ENCODE measurements at regions not wholly inside any gene's neighbourhood (a gene's known extent, or its start where the extent isn't known, plus 50 kb on each side); places are given as distances from the start of the nearest gene placed in this dataset.

DNA sequence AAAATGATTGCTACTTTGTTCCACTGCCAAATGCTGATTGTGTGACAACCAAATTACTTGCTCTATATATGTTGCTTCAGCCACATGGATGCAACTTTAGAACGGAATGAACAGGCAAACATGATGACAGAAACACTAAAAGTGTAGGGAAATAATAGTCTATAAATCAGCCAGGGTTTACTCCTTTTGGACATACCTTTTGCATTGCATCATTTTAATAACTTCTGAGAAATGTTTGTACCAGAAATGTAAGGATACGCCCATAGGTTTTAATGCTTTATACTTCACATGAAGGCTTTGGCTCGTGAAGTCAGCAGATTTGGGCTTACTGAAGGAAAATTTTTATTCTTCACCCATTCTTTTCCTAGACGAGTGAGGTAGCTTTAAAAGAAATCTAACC, 141.0 kb downstream of the POSTN start:
- no peak overlapping the region for H3K27ac ChIP-seq
- 62 to 72% methylated on average over 4 of the region's 4 CpGs for WGBS, 2 donors (ENCODE audit: low coverage in 1 of 2)
- in situ Hi-C loops (cut with MboI; ENCODE audit: low pct_ligation_motif_present in 1 of 4, low pct_unique_long_range_greater_than_20kb in 1 of 4, low sequenced_read_pairs in 3 of 4), result no loop called here
- H3K4me3 ChIP-seq, result no peak overlapping the region
- no peaks in the 10 kb centered on the region for H3K27me3 ChIP-seq
- intact Hi-C loops (cut with DNase I; ENCODE audit: low total_unique reads), result no loop called here
- no peak for TF ChIP-seq POLR2AphosphoS5 (IDR thresholded peaks at IDR 0.05)
- no peak for TF ChIP-seq POLR2A (IDR thresholded peaks at IDR 0.05)
- no peak for TF ChIP-seq EP300 (IDR thresholded peaks at IDR 0.05; ENCODE audit: low read depth)
- TF ChIP-seq, protein P1, sequence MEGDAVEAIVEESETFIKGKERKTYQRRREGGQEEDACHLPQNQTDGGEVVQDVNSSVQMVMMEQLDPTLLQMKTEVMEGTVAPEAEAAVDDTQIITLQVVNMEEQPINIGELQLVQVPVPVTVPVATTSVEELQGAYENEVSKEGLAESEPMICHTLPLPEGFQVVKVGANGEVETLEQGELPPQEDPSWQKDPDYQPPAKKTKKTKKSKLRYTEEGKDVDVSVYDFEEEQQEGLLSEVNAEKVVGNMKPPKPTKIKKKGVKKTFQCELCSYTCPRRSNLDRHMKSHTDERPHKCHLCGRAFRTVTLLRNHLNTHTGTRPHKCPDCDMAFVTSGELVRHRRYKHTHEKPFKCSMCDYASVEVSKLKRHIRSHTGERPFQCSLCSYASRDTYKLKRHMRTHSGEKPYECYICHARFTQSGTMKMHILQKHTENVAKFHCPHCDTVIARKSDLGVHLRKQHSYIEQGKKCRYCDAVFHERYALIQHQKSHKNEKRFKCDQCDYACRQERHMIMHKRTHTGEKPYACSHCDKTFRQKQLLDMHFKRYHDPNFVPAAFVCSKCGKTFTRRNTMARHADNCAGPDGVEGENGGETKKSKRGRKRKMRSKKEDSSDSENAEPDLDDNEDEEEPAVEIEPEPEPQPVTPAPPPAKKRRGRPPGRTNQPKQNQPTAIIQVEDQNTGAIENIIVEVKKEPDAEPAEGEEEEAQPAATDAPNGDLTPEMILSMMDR (IDR thresholded peaks at IDR 0.05), result no peak
- no peaks in the 10 kb centered on the region for H3K4me1 ChIP-seq
- H3K36me3 ChIP-seq, result no peaks in the 10 kb centered on the region
- no peaks in the 10 kb centered on the region for H3K9me3 ChIP-seq
- no peak for DNase-seq

DNA sequence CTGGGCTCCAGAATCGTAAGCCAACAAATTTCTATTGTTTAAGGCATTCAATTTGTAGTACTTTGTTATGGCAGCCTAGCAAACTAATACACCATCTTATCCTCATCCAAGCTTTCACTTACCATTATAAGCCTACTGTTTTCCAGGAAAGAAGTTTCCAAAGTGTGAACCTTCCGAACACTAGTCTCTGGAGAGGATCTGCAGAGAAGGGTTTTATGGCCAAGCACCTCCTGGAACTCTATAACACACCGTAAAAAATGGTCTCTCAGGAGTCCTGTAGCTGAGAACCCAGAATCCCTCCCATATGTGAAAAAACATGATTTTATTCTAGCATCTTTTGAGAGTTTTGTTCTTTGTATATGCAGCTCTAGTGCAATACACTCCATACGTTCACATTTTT, 142.1 kb downstream of the POSTN start:
- WGBS, 2 donors (ENCODE audit: low coverage in 1 of 2), result 73 to 80% methylated on average over 1 to 4 of the region's 4 CpGs
- DNase-seq, result no peak
- Histone ChIP-seq H3K27ac (no peak overlapping the region), H3K4me1 (no peaks in the 10 kb centered on the region), H3K4me3 (no peak overlapping the region), H3K9me3 (no peaks in the 10 kb centered on the region), H3K27me3 (no peaks in the 10 kb centered on the region), H3K36me3 (no peaks in the 10 kb centered on the region)
- intact Hi-C loops (cut with DNase I; ENCODE audit: low total_unique reads), result no loop called here
- in situ Hi-C loops (cut with MboI; ENCODE audit: low pct_ligation_motif_present in 1 of 4, low pct_unique_long_range_greater_than_20kb in 1 of 4, low sequenced_read_pairs in 3 of 4), result no loop called here
- TF ChIP-seq POLR2A (IDR thresholded peaks at IDR 0.05) (no peak), EP300 (IDR thresholded peaks at IDR 0.05; ENCODE audit: low read depth) (no peak), POLR2AphosphoS5 (IDR thresholded peaks at IDR 0.05) (no peak)
- TF ChIP-seq, protein P1 (IDR thresholded peaks at IDR 0.05), result no peak

DNA sequence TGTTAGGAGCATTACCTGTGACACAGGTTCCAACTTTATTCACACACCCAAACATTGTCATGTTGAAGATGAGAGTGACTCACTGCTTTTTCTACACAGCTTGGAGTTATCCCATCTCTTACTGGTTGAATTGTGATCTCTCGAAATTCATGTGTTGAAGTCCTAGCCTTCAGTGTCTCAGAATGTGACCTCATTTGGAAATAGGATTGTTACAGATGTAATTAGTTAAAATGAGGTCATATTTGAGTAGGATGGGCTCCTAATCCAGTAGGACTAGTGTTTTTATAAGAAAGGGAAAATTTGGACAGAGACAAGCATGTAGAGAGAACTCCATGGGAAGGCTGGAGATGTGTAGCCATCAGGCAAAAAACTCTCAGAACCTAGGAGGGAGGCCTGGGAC, 142.5 kb downstream of the POSTN start:
- H3K36me3 ChIP-seq, result no peaks in the 10 kb centered on the region
- H3K27me3 ChIP-seq, result no peaks in the 10 kb centered on the region
- H3K27ac ChIP-seq, result no peak overlapping the region
- TF ChIP-seq, protein P1 (IDR thresholded peaks at IDR 0.05), result no peak
- TF ChIP-seq POLR2A (IDR thresholded peaks at IDR 0.05) (no peak), EP300 (IDR thresholded peaks at IDR 0.05; ENCODE audit: low read depth) (no peak), POLR2AphosphoS5 (IDR thresholded peaks at IDR 0.05) (no peak)
- DNase-seq, result no peak
- no peaks in the 10 kb centered on the region for H3K4me1 ChIP-seq
- H3K4me3 ChIP-seq, result no peak overlapping the region
- intact Hi-C loops (cut with DNase I; ENCODE audit: low total_unique reads) (no loop called here), in situ Hi-C loops (cut with MboI; ENCODE audit: low pct_ligation_motif_present in 1 of 4, low pct_unique_long_range_greater_than_20kb in 1 of 4, low sequenced_read_pairs in 3 of 4) (no loop called here)
- 50 to 55% methylated on average over 1 of the region's 1 CpG for WGBS, 2 donors (ENCODE audit: low coverage in 1 of 2)
- H3K9me3 ChIP-seq, result no peaks in the 10 kb centered on the region

GRCh38 chr13:37453246-37453645, 145.3 kb downstream of the POSTN start:
- H3K27me3 ChIP-seq, result no peaks in the 10 kb centered on the region
- in situ Hi-C loops (cut with MboI; ENCODE audit: low pct_ligation_motif_present in 1 of 4, low pct_unique_long_range_greater_than_20kb in 1 of 4, low sequenced_read_pairs in 3 of 4), result no loop called here
- WGBS, 2 donors (ENCODE audit: low coverage in 1 of 2), result 68 to 75% methylated on average over 2 of the region's 2 CpGs

More at GRCh38 chr13:37453246-37453645, 145.3 kb downstream of the POSTN start:
- no peaks in the 10 kb centered on the region for H3K9me3 ChIP-seq
- H3K4me1 ChIP-seq, result no peaks in the 10 kb centered on the region
- H3K27ac ChIP-seq, result no peak overlapping the region
- TF ChIP-seq POLR2A (IDR thresholded peaks at IDR 0.05), result no peak
- TF ChIP-seq, protein P1 (IDR thresholded peaks at IDR 0.05), result no peak
- TF ChIP-seq POLR2AphosphoS5 (IDR thresholded peaks at IDR 0.05), result no peak
- no peak for TF ChIP-seq EP300 (IDR thresholded peaks at IDR 0.05; ENCODE audit: low read depth)
- no peak overlapping the region for H3K4me3 ChIP-seq
- intact Hi-C loops (cut with DNase I; ENCODE audit: low total_unique reads), result no loop called here
- H3K36me3 ChIP-seq, result no peaks in the 10 kb centered on the region
- DNase-seq, result no peak
